Vagina (tissue), 2 donors: ENCODE measurements at regions not wholly inside any gene's neighbourhood (a gene's known extent, or its start where the extent isn't known, plus 50 kb on each side); places are given as distances from the start of the nearest gene placed in this dataset.

ENCODE experiments used
- DNase-seq, 2 donors: peaks; one replicate each; pipeline ENCODE4 v3.0.0-alpha.2; 2017; ENCODE audit errors: extremely low spot score in 2 of 2
- H3K27ac ChIP-seq: fragments of 200-600 bp; sonication (generic); one replicate; pipeline ENCODE4 v1.5.1; 2019
- H3K27me3 ChIP-seq: fragments of 200-600 bp; sonication (generic); one replicate; pipeline ENCODE4 v1.5.1; 2019
- H3K36me3 ChIP-seq, 2 donors: fragments of 200-600 bp; sonication (generic); one replicate each; pipeline ENCODE4 v1.5.1; 2017 to 2019
- H3K4me1 ChIP-seq: fragments of 200-600 bp; sonication (generic); one replicate; pipeline ENCODE4 v1.5.1; 2019
- H3K4me3 ChIP-seq, 2 donors: fragments of 200-600 bp; sonication (generic); 1 replicate in 1 of 2; 2 replicates in 1 of 2; pipeline ENCODE4 v1.5.1; 2016 to 2019
- H3K9me3 ChIP-seq: fragments of 200-600 bp; sonication (generic); one replicate; pipeline ENCODE4 v1.5.1; 2019
- POLR2A ChIP-seq, 2 donors: fragments of 450-650 bp; IDR thresholded peaks; one replicate each; pipeline ENCODE4 v1.6.1; 2017; ENCODE audit warnings: antibody characterized with exemption in 2 of 2, mild to moderate bottlenecking in 2 of 2, moderate library complexity in 2 of 2
- POLR2AphosphoS5 ChIP-seq, 2 donors: sonication (generic); formaldehyde crosslinking; IDR thresholded peaks; one replicate each; pipeline ENCODE4 v1.9.0; 2017; ENCODE audit warnings: antibody characterized with exemption in 2 of 2, mild to moderate bottlenecking in 2 of 2, low read depth in 1 of 2; ENCODE audit not compliant: insufficient read depth in 1 of 2
- intact Hi-C: fragments of 100-400 bp; cut with DNase I; formaldehyde crosslinking; loops from one replicate; pipeline ENCODE4 v1.15.1; 2023
- TF ChIP-seq, protein P1 (sequence below), 3 experiments: fragments of 450-650 bp in 2 of 3; fragments of 200-600 bp in 1 of 3; sonication (generic) in 1 of 3; IDR thresholded peaks; one replicate each; pipeline ENCODE4 v1.5.1; 2017 to 2019; ENCODE audit warnings: antibody characterized with exemption in 3 of 3, mild to moderate bottlenecking in 2 of 3, moderate library complexity in 2 of 3

DNA sequence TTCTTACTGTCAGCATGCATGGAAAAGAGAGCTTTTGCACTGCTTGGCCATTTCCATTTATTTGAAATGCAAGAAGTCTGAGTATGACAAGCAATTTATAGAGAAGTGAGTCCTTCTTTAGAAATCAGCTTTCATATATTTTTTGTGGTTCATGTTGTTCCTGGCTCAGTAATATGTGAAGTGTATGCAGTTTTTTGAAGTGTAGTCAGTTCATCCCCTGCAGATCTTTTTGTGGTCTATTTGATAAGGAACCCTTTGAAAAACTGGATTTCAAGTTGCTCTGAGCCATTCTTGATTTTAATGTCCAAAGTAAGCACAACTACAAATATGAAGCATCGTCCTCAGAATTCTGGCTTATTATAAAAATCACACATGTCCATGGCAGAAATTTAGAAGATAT, 294.1 kb upstream of the SMC2 start:
- no peak for DNase-seq
- Histone ChIP-seq H3K4me3 (no peak overlapping the region), H3K9me3 (no peaks in the 10 kb centered on the region), H3K36me3 (no peaks in the 10 kb centered on the region), H3K27me3 (no peaks in the 10 kb centered on the region), H3K4me1 (no peaks in the 10 kb centered on the region), H3K27ac (no peak overlapping the region)
- intact Hi-C loops, result no loop called here
- no peak for TF ChIP-seq POLR2A (IDR thresholded peaks at IDR 0.05)
- no peak for TF ChIP-seq POLR2AphosphoS5 (IDR thresholded peaks at IDR 0.05; ENCODE audit: insufficient read depth in 1 of 2, low read depth in 1 of 2)
- TF ChIP-seq, protein P1, sequence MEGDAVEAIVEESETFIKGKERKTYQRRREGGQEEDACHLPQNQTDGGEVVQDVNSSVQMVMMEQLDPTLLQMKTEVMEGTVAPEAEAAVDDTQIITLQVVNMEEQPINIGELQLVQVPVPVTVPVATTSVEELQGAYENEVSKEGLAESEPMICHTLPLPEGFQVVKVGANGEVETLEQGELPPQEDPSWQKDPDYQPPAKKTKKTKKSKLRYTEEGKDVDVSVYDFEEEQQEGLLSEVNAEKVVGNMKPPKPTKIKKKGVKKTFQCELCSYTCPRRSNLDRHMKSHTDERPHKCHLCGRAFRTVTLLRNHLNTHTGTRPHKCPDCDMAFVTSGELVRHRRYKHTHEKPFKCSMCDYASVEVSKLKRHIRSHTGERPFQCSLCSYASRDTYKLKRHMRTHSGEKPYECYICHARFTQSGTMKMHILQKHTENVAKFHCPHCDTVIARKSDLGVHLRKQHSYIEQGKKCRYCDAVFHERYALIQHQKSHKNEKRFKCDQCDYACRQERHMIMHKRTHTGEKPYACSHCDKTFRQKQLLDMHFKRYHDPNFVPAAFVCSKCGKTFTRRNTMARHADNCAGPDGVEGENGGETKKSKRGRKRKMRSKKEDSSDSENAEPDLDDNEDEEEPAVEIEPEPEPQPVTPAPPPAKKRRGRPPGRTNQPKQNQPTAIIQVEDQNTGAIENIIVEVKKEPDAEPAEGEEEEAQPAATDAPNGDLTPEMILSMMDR (IDR thresholded peaks at IDR 0.05), result no peak

DNA sequence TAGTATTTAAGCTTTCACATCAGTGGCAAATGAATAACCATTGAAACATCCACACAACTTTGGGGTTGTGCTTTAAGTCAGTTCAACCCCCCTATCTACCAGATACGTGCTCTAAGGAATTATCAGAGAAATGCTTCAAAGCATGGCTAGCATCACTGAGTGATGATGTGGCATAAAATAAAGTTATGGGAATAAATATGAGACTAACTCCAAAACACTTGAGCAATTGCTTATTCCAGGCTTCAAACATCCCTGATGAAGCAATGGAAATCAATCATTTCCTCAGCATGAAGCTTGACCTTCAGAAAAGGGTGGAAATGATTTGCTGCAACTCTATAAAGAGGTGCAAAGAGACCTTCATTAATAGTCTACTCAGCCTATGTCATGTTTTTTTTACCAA, 292.0 kb upstream of the SMC2 start:
- no peak overlapping the region for H3K27ac ChIP-seq
- intact Hi-C loops, result no loop called here

DNA sequence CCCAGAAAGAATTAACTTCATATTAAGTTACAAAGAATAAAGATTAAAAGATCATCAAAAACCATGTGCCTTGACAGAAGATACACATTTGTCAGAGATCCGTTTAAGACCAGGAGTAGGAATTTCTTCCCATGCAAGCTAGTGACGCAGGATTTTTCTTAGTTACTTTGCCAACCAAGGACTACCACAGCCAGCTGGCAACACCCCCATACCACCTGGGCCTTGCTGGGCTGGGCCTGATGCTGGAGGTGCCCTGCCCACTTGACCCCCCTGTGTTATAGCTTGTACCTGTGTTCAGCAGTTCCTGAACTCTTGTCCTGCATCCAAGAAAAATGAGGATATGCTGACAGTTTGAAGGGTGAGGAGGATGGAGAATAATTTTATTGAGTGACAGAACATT, 290.9 kb upstream of the SMC2 start:
- no peak overlapping the region for H3K4me3 ChIP-seq
- no peak overlapping the region for H3K27ac ChIP-seq
- TF ChIP-seq POLR2A (IDR thresholded peaks at IDR 0.05) (no peak), POLR2AphosphoS5 (IDR thresholded peaks at IDR 0.05; ENCODE audit: insufficient read depth in 1 of 2, low read depth in 1 of 2) (no peak)
- TF ChIP-seq, protein P1 (IDR thresholded peaks at IDR 0.05), result no peak
- no peaks in the 10 kb centered on the region for H3K27me3 ChIP-seq
- intact Hi-C loops, result no loop called here
- no peaks in the 10 kb centered on the region for H3K9me3 ChIP-seq
- DNase-seq, result no peak
- no peaks in the 10 kb centered on the region for H3K36me3 ChIP-seq
- no peaks in the 10 kb centered on the region for H3K4me1 ChIP-seq

More for the DNA sequence above, 292.0 kb upstream of the SMC2 start:
- H3K9me3 ChIP-seq, result no peaks in the 10 kb centered on the region
- H3K36me3 ChIP-seq, result no peaks in the 10 kb centered on the region
- TF ChIP-seq, protein P1 (IDR thresholded peaks at IDR 0.05), result no peak
- no peaks in the 10 kb centered on the region for H3K27me3 ChIP-seq
- no peak for DNase-seq
- H3K4me1 ChIP-seq, result no peaks in the 10 kb centered on the region
- H3K4me3 ChIP-seq, result no peak overlapping the region

DNA sequence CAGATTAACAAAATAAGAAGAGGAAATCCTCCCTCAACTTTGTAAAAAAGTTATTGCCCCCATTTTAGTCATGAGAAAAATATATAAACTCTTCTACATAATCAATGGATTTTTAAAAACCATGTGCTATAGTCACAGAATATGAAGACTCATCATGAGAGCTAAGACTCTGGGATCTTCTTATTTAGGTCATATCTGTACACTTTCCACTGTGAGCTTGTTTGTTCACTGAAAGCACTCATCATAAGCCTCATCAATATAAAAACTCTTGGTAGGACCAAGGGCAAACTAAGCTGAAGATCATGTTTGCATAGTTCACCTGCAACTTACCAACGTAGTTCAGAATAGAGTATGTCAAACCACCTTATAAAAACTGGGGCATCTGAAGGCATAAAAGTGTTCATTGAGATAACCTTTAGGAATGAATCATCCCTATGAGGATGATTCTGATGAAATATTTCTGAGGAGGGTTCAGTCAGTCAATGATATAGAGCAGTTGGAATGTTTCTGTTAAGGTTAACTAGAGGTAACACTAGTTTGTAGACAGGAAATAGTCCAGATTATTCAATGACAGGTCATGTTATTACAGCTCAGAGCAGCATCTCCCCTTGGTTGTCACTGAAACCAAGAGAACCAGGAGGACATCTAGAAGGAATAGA, 289.9 kb upstream of the SMC2 start:
- Histone ChIP-seq H3K4me3 (no peak overlapping the region), H3K27ac (no peak overlapping the region), H3K36me3 (no peaks in the 10 kb centered on the region), H3K27me3 (no peaks in the 10 kb centered on the region), H3K4me1 (no peaks in the 10 kb centered on the region), H3K9me3 (no peaks in the 10 kb centered on the region)
- no peak for TF ChIP-seq POLR2A (IDR thresholded peaks at IDR 0.05)
- TF ChIP-seq POLR2AphosphoS5 (IDR thresholded peaks at IDR 0.05; ENCODE audit: insufficient read depth in 1 of 2, low read depth in 1 of 2), result no peak
- TF ChIP-seq, protein P1 (IDR thresholded peaks at IDR 0.05), result no peak
- no peak for DNase-seq
- intact Hi-C loops, result no loop called here

DNA sequence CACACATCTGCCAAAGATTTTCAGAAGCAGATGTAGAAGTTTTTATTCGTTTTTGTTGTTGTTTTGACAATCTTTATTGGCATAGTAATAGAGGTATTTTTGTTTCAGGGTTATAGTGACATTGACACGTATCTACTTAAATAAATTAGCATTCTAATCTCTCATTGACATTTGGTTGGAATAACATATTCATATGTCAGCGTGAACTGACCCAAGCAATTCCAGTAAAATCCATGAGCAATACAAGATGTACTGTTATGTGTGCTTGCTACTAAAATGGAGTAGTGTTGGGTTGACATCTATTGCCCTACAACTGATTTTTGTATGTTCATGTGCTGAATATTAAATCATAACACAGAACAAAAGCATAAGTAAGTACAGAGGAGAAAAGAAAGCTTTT, 284.4 kb upstream of the SMC2 start:
- Histone ChIP-seq H3K9me3 (no peaks in the 10 kb centered on the region), H3K27me3 (no peaks in the 10 kb centered on the region), H3K36me3 (no peaks in the 10 kb centered on the region), H3K4me1 (no peaks in the 10 kb centered on the region), H3K27ac (no peak overlapping the region), H3K4me3 (no peak overlapping the region)
- no peak for DNase-seq
- intact Hi-C loops, result no loop called here
- TF ChIP-seq POLR2A (IDR thresholded peaks at IDR 0.05), result no peak
- no peak for TF ChIP-seq POLR2AphosphoS5 (IDR thresholded peaks at IDR 0.05; ENCODE audit: insufficient read depth in 1 of 2, low read depth in 1 of 2)
- TF ChIP-seq, protein P1 (IDR thresholded peaks at IDR 0.05), result no peak
